ENCODE measurements at regions not wholly inside any gene's neighbourhood (a gene's known extent, or its start where the extent isn't known, plus 50 kb on each side); places are given as distances from the start of the nearest gene placed in this dataset.

- no peak for TF ChIP-seq EZH2 (IDR thresholded peaks at IDR 0.05; ENCODE audit: borderline replicate concordance, low read depth, low read length, severe bottlenecking)
- no peak for TF ChIP-seq CTCF (IDR thresholded peaks at IDR 0.05; ENCODE audit: borderline replicate concordance, extremely low read depth, low read length, poor library complexity, severe bottlenecking)
These were observed 109.8 kb downstream of the RAB11FIP2 start for GRCh38 chr10:117936976-117937375.
